Endothelial cell (in vitro differentiated cells): ENCODE measurements at regions not wholly inside any gene's neighbourhood (a gene's known extent, or its start where the extent isn't known, plus 50 kb on each side); places are given as distances from the start of the nearest gene placed in this dataset.

Experiments used
- DNase-seq: peaks from one replicate; pipeline ENCODE4 v3.0.0; 2021; ENCODE audit warnings: low spot score
- H3K27ac Mint-ChIP-seq: one replicate; pipeline ENCODE4 v1.8.0; 2021; ENCODE audit warnings: mixed read lengths, inconsistent platforms; ENCODE audit not compliant: unreplicated experiment
- H3K27me3 Mint-ChIP-seq: one replicate; pipeline ENCODE4 v1.8.0; 2021; ENCODE audit warnings: mild to moderate bottlenecking, moderate library complexity, mixed read lengths, inconsistent platforms; ENCODE audit not compliant: unreplicated experiment
- H3K36me3 Mint-ChIP-seq: one replicate; pipeline ENCODE4 v1.8.0; 2021; ENCODE audit warnings: mild to moderate bottlenecking, low read depth, mixed read lengths, inconsistent platforms; ENCODE audit not compliant: unreplicated experiment
- H3K4me1 Mint-ChIP-seq: one replicate; pipeline ENCODE4 v1.8.0; 2021; ENCODE audit warnings: mild to moderate bottlenecking, mixed read lengths, inconsistent platforms; ENCODE audit not compliant: unreplicated experiment
- H3K4me3 Mint-ChIP-seq: one replicate; pipeline ENCODE4 v1.8.0; 2021; ENCODE audit warnings: mild to moderate bottlenecking, mixed read lengths, inconsistent platforms; ENCODE audit not compliant: unreplicated experiment
- H3K9me3 Mint-ChIP-seq: one replicate; pipeline ENCODE4 v1.8.0; 2021; ENCODE audit warnings: mixed read lengths, inconsistent platforms; ENCODE audit not compliant: unreplicated experiment
- TF ChIP-seq, protein P1 (sequence below): fragments of 200-600 bp; sonication (generic); IDR thresholded peaks from one replicate; pipeline ENCODE4 v1.5.0; 2021; ENCODE audit warnings: antibody characterized with exemption; ENCODE audit not compliant: unreplicated experiment

DNA sequence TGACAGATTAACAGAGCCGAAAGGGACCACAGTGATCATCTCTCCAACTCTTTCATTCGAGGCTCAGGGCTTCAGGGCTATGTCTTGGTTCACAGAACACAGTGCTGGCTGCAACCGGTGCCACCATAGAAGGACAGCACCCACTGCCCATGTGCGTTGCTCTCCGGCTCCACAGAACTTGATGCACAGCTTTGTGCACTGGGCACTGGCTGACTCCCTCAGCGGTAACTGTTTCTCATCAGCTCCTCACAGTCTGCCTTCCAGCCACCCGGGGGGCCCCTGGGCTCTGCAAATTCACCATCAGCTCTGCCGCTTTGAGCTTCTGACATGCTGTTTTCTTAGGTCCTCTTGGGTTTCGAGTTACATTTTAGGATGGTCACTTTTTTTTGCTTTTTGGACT, 124.3 kb upstream of the RAB12 start:
- Mint-ChIP-seq H3K27ac (no peak overlapping the region), H3K4me3 (no peak overlapping the region), H3K9me3 (no peaks in the 10 kb centered on the region), H3K36me3 (no peaks in the 10 kb centered on the region), H3K27me3 (peaks cover 2% of the 10 kb centered on the region), H3K4me1 (peaks cover 9% of the 10 kb centered on the region)
- TF ChIP-seq, protein P1, sequence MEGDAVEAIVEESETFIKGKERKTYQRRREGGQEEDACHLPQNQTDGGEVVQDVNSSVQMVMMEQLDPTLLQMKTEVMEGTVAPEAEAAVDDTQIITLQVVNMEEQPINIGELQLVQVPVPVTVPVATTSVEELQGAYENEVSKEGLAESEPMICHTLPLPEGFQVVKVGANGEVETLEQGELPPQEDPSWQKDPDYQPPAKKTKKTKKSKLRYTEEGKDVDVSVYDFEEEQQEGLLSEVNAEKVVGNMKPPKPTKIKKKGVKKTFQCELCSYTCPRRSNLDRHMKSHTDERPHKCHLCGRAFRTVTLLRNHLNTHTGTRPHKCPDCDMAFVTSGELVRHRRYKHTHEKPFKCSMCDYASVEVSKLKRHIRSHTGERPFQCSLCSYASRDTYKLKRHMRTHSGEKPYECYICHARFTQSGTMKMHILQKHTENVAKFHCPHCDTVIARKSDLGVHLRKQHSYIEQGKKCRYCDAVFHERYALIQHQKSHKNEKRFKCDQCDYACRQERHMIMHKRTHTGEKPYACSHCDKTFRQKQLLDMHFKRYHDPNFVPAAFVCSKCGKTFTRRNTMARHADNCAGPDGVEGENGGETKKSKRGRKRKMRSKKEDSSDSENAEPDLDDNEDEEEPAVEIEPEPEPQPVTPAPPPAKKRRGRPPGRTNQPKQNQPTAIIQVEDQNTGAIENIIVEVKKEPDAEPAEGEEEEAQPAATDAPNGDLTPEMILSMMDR = no peak
- DNase-seq = no peak

GRCh38 chr18:8489761-8490160, 119.5 kb upstream of the RAB12 start:
- Mint-ChIP-seq H3K27me3 (peaks cover 4% of the 10 kb centered on the region), H3K4me1 (no peaks in the 10 kb centered on the region), H3K27ac (no peak overlapping the region), H3K4me3 (no peak overlapping the region), H3K9me3 (no peaks in the 10 kb centered on the region), H3K36me3 (no peaks in the 10 kb centered on the region)
- TF ChIP-seq, protein P1 = no peak
- DNase-seq = no peak

DNA sequence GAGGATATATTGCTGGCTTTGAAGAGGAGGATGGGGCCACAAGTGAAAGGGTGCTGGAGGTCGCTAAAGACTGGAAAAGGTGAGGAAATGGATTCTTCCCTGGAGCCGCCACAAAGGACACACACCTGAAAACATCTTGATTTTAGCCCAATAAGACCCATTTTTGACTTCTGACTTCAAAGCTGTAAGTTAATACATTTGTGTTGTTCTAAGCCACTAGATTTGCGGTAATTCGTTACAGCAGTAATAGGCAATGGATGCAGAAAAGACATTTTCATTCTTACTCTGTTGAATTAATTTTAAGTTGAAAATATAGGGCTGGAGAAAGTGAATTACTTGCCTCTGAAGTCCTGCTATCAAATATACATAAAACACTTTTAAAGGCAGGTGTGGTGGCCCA, 117.7 kb upstream of the RAB12 start:
- H3K9me3 Mint-ChIP-seq = no peaks in the 10 kb centered on the region
- TF ChIP-seq, protein P1 = no peak
- peaks cover 5% of the 10 kb centered on the region for H3K27me3 Mint-ChIP-seq
- no peaks in the 10 kb centered on the region for H3K4me1 Mint-ChIP-seq
- H3K4me3 Mint-ChIP-seq = no peak overlapping the region
- no peak overlapping the region for H3K27ac Mint-ChIP-seq
- H3K36me3 Mint-ChIP-seq = no peaks in the 10 kb centered on the region
- no peak for DNase-seq

DNA sequence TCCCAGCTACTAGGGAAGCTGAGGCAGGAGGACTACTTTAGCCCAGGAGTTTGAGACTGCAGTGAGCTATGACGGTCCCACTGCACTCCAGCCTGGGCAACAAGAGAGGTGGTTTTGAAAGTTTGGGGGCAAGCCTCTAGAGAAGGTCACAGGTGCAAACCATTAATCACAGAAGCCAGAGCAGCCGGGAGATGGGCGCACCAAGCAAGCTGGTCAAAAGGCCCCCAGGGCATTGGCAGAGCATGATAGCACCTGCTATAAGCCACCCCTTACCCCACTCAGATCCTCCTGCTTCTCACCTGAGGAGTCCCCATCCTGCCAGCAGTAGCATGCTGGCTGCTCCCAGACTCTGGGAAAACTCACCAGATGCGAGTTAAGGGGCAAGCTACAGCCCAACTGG, 116.1 kb upstream of the RAB12 start:
- TF ChIP-seq, protein P1 = no peak
- H3K27ac Mint-ChIP-seq = no peak overlapping the region
- no peaks in the 10 kb centered on the region for H3K36me3 Mint-ChIP-seq
- H3K27me3 Mint-ChIP-seq = peaks cover 7% of the 10 kb centered on the region
- H3K4me3 Mint-ChIP-seq = no peak overlapping the region
- no peaks in the 10 kb centered on the region for H3K9me3 Mint-ChIP-seq
- no peaks in the 10 kb centered on the region for H3K4me1 Mint-ChIP-seq
- DNase-seq = no peak

- no peak overlapping the region for H3K27ac Mint-ChIP-seq
- no peak overlapping the region for H3K4me3 Mint-ChIP-seq
- DNase-seq = no peak
- H3K36me3 Mint-ChIP-seq = no peaks in the 10 kb centered on the region
- H3K4me1 Mint-ChIP-seq = no peaks in the 10 kb centered on the region
- TF ChIP-seq, protein P1 = no peak
- no peaks in the 10 kb centered on the region for H3K9me3 Mint-ChIP-seq
- H3K27me3 Mint-ChIP-seq = peaks cover 6% of the 10 kb centered on the region
Observed at GRCh38 chr18:8496186-8496585, 113.1 kb upstream of the RAB12 start.
